Neural cell (in vitro differentiated cells): ENCODE measurements at regions not wholly inside any gene's neighbourhood (a gene's known extent, or its start where the extent isn't known, plus 50 kb on each side); places are given as distances from the start of the nearest gene placed in this dataset.

Source experiments
- H2AFZ ChIP-seq: fragments of 200-600, 300-800 bp; sonication (generic), shearing (Covaris generic); 2 replicates; pipeline ENCODE4 v1.6.0; 2014; ENCODE audit warnings: low read depth, mild to moderate bottlenecking, antibody characterized with exemption, low read length, moderate library complexity
- H3F3A ChIP-seq: fragments of 200-600 bp; shearing (Covaris generic); 2 replicates; pipeline ENCODE4 v1.6.1; 2016; ENCODE audit warnings: mild to moderate bottlenecking, moderate library complexity, mixed read lengths, antibody characterized with exemption, low read length; ENCODE audit not compliant: insufficient read depth, poor library complexity, severe bottlenecking
- H3K27ac ChIP-seq: fragments of 200-600, 300-800 bp; sonication (generic), shearing (Covaris generic); 2 replicates; pipeline ENCODE4 v1.5.1; 2014; ENCODE audit warnings: mild to moderate bottlenecking, low read length, moderate library complexity
- H3K27me3 ChIP-seq: fragments of 300-800, 200-600 bp; sonication (generic), shearing (Covaris generic); 2 replicates; pipeline ENCODE4 v1.6.0; 2014; ENCODE audit warnings: mild to moderate bottlenecking, low read depth, low read length, moderate library complexity; ENCODE audit not compliant: insufficient read depth
- H3K36me3 ChIP-seq: fragments of 300-800, 200-600 bp; sonication (generic), shearing (Covaris generic); 2 replicates; pipeline ENCODE4 v1.5.1; 2014; ENCODE audit warnings: mild to moderate bottlenecking, antibody characterized with exemption, low read length, moderate library complexity; ENCODE audit not compliant: insufficient read depth
- H3K4me2 ChIP-seq: fragments of 300-800, 200-600 bp; sonication (generic), shearing (Covaris generic); 2 replicates; pipeline ENCODE4 v1.6.0; 2014; ENCODE audit warnings: mild to moderate bottlenecking, low read length
- H3K4me3 ChIP-seq: fragments of 300-800, 200-600 bp; sonication (generic), shearing (Covaris generic); 2 replicates; pipeline ENCODE4 v1.5.1; 2014; ENCODE audit warnings: mild to moderate bottlenecking, low read length, moderate library complexity
- H3K79me2 ChIP-seq: fragments of 200-600 bp; shearing (Covaris generic); replicated peaks from 2 replicates; pipeline ENCODE4 v1.6.0; 2014; ENCODE audit warnings: mild to moderate bottlenecking, low read length, moderate library complexity; ENCODE audit not compliant: insufficient read depth
- H3K9ac ChIP-seq: fragments of 300-800, 200-600 bp; sonication (generic), shearing (Covaris generic); 2 replicates; pipeline ENCODE4 v1.6.1; 2016; ENCODE audit warnings: mild to moderate bottlenecking, low read length, mixed read lengths
- H3K9me2 ChIP-seq: fragments of 200-600 bp; shearing (Covaris generic); 2 replicates; pipeline ENCODE4 v1.6.1; 2016; ENCODE audit warnings: mild to moderate bottlenecking, low read length, mixed read lengths; ENCODE audit not compliant: insufficient read depth
- H3K9me3 ChIP-seq: fragments of 200-600, 300-800 bp; sonication (generic), shearing (Covaris generic); 2 replicates; pipeline ENCODE4 v1.6.1; 2016; ENCODE audit warnings: mild to moderate bottlenecking, mixed run types, low read length, moderate library complexity, mixed read lengths
- H4K20me1 ChIP-seq: fragments of 200-600 bp; shearing (Covaris generic); 2 replicates; pipeline ENCODE4 v1.6.1; 2016; ENCODE audit warnings: mild to moderate bottlenecking, mixed run types; ENCODE audit not compliant: insufficient read depth
- CTCF ChIP-seq: fragments of 450-650 bp; IDR thresholded peaks from 2 replicates; pipeline ENCODE4 v1.5.1; 2014; ENCODE audit warnings: antibody characterized with exemption, mild to moderate bottlenecking, moderate library complexity; ENCODE audit not compliant: poor library complexity, severe bottlenecking
- EP300 ChIP-seq: fragments of 450-650 bp; conservative IDR thresholded peaks from 2 replicates; pipeline ENCODE4 v1.6.1; 2014; ENCODE audit warnings: antibody characterized with exemption, mild to moderate bottlenecking, moderate library complexity; ENCODE audit not compliant: poor library complexity, severe bottlenecking
- EZH2 ChIP-seq: fragments of 200-600, 300-800 bp; shearing (Covaris generic), sonication (generic); IDR thresholded peaks from 2 replicates; pipeline ENCODE4 v1.6.1; 2014; ENCODE audit warnings: antibody characterized with exemption, low read length, borderline replicate concordance, mild to moderate bottlenecking; ENCODE audit not compliant: insufficient read depth, poor library complexity, severe bottlenecking
- MXI1 ChIP-seq: fragments of 450-650 bp; conservative IDR thresholded peaks from 2 replicates; pipeline ENCODE4 v1.6.1; 2014; ENCODE audit warnings: antibody characterized with exemption, mild to moderate bottlenecking; ENCODE audit not compliant: poor library complexity, severe bottlenecking
- POLR2AphosphoS5 ChIP-seq: IDR thresholded peaks from 2 replicates; pipeline ENCODE4 v1.6.1; 2012
- RAD21 ChIP-seq: fragments of 450-650 bp; conservative IDR thresholded peaks from 2 replicates; pipeline ENCODE4 v1.6.1; 2014; ENCODE audit warnings: antibody characterized with exemption, mild to moderate bottlenecking, moderate library complexity
- SMC3 ChIP-seq: fragments of 450-650 bp; conservative IDR thresholded peaks from 2 replicates; pipeline ENCODE4 v1.6.1; 2014; ENCODE audit warnings: antibody characterized with exemption, mild to moderate bottlenecking, moderate library complexity; ENCODE audit not compliant: poor library complexity
- TAF1 ChIP-seq: IDR thresholded peaks from 2 replicates; pipeline ENCODE4 v1.6.1; 2012; ENCODE audit warnings: low read depth
- TF ChIP-seq, protein P1 (sequence below): IDR thresholded peaks from 2 replicates; pipeline ENCODE4 v1.6.1; 2012; ENCODE audit warnings: borderline replicate concordance

DNA sequence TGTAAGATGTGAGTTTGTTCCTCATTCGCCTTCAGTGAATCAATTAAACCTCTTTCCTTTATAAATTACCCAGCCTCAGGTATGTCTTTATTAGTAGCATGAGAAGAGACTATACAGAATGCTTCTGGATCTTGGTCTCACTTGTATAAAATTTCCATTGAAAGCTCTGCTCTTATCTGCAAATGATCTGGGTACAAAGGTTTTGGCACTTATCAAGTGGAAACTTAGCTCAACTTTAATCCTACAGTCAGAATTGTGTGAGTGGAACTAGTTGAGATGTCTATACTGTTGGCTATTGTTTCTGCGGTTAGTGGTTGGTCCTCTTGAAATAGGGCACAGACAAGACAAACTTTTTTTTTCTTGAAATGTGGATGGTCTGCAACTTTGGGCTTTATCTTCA, 71.2 kb upstream of the CHORDC1 start:
- TF ChIP-seq SMC3 (no peak), MXI1 (no peak), TAF1 (no peak), RAD21 (no peak), EZH2 (no peak), EP300 (no peak), POLR2AphosphoS5 (no peak), CTCF (no peak)
- TF ChIP-seq, protein P1, sequence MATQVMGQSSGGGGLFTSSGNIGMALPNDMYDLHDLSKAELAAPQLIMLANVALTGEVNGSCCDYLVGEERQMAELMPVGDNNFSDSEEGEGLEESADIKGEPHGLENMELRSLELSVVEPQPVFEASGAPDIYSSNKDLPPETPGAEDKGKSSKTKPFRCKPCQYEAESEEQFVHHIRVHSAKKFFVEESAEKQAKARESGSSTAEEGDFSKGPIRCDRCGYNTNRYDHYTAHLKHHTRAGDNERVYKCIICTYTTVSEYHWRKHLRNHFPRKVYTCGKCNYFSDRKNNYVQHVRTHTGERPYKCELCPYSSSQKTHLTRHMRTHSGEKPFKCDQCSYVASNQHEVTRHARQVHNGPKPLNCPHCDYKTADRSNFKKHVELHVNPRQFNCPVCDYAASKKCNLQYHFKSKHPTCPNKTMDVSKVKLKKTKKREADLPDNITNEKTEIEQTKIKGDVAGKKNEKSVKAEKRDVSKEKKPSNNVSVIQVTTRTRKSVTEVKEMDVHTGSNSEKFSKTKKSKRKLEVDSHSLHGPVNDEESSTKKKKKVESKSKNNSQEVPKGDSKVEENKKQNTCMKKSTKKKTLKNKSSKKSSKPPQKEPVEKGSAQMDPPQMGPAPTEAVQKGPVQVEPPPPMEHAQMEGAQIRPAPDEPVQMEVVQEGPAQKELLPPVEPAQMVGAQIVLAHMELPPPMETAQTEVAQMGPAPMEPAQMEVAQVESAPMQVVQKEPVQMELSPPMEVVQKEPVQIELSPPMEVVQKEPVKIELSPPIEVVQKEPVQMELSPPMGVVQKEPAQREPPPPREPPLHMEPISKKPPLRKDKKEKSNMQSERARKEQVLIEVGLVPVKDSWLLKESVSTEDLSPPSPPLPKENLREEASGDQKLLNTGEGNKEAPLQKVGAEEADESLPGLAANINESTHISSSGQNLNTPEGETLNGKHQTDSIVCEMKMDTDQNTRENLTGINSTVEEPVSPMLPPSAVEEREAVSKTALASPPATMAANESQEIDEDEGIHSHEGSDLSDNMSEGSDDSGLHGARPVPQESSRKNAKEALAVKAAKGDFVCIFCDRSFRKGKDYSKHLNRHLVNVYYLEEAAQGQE, result no peak
- H3K4me3 ChIP-seq, result no peak overlapping the region
- H3K9ac ChIP-seq, result no peak overlapping the region
- no peak overlapping the region for H3K27ac ChIP-seq
- no peaks in the 10 kb centered on the region for H3K27me3 ChIP-seq
- no peak overlapping the region for H3K4me2 ChIP-seq
- H3F3A ChIP-seq, result no peaks in the 10 kb centered on the region
- no peaks in the 10 kb centered on the region for H3K9me2 ChIP-seq
- H2AFZ ChIP-seq, result no peak overlapping the region
- no peaks in the 10 kb centered on the region for H4K20me1 ChIP-seq
- H3K79me2 ChIP-seq, result no peaks in the 10 kb centered on the region
- no peaks in the 10 kb centered on the region for H3K9me3 ChIP-seq
- H3K36me3 ChIP-seq, result no peaks in the 10 kb centered on the region

DNA sequence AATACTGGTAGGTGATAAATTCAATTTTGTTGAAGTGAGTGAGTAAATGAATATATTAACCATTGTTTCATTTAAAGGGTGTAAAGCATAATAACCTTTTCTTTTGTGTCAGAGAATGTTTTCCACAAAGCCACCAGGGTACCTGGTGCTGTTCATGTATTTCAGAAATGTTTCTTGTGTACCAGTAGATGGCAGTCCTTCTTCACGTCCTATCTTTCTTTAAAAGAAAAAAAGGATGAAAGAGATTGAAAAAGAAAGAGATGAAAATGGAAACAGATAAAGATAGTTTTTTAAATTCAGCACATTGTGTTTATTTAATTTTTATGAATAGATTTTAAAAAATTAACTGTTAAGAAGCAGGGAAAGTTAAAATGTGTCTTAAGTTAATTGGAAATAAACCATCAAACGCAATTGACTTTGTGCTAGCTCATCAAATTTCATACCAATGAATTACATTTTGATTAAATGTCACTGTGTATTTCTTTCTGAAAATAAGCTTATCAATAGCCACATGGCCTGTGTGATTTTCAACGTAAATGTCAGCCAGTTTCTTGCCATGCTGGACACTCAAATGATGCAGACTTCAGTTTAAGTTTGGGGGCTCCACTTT, 65.5 kb upstream of the CHORDC1 start:
- H2AFZ ChIP-seq, result peak overlapping the region; percentile 16

More for the DNA sequence above, 65.5 kb upstream of the CHORDC1 start:
- TF ChIP-seq RAD21, result peak; percentile 87
- TF ChIP-seq TAF1, result no peak
- TF ChIP-seq SMC3, result peak; percentile 79
- no peak for TF ChIP-seq EZH2
- TF ChIP-seq MXI1, result no peak
- TF ChIP-seq, protein P1, result no peak
- no peak for TF ChIP-seq EP300
- no peak for TF ChIP-seq POLR2AphosphoS5
- peak; percentile 89 for TF ChIP-seq CTCF
- H3K79me2 ChIP-seq, result no peaks in the 10 kb centered on the region
- H3K4me2 ChIP-seq, result no peak overlapping the region
- no peaks in the 10 kb centered on the region for H3K9me3 ChIP-seq
- H3K27me3 ChIP-seq, result no peaks in the 10 kb centered on the region
- H3K9ac ChIP-seq, result no peak overlapping the region
- no peaks in the 10 kb centered on the region for H4K20me1 ChIP-seq
- no peaks in the 10 kb centered on the region for H3K9me2 ChIP-seq
- peak overlapping the region; percentile 10 for H3K27ac ChIP-seq
- H3F3A ChIP-seq, result no peaks in the 10 kb centered on the region
- H3K4me3 ChIP-seq, result no peak overlapping the region
- H3K36me3 ChIP-seq, result no peaks in the 10 kb centered on the region
